ENCODE measurements at regions not wholly inside any gene's neighbourhood (a gene's known extent, or its start where the extent isn't known, plus 50 kb on each side); places are given as distances from the start of the nearest gene placed in this dataset.

DNA sequence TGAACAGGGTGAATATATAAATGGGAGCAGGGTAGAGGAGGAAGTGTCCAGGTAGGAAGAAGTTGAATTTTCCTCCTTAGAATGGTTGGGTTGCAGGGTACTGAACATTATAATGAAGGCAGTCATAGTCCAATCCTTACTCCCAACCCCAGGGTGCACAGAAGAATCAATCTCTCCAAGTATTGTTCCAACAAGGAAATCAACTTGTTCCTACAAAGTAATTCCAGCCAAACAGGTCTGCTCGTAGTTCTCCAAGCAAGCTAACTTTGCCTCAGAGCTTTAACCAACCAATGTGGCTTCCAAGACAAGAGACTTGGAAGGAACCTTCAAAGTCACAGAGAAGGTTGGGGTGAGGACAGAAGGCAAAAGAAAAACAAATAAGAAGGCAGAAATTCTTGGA, 527.2 kb downstream of the MED13L start:
- WGBS (ENCODE audit: low lambda C conversion rate), result 65% methylated on average over 1 of the region's 1 CpG
- Histone ChIP-seq H3K9me2 (no peaks in the 10 kb centered on the region), H3K9me3 (no peaks in the 10 kb centered on the region), H4K20me1 (ENCODE audit: insufficient read depth) (no peaks in the 10 kb centered on the region), H3K9ac (no peak overlapping the region), H3F3A (replicated peaks; ENCODE audit: insufficient read depth) (peaks cover 6% of the 10 kb centered on the region), H3K36me3 (replicated peaks in 1 of 2; ENCODE audit: control insufficient read depth in 1 of 2, insufficient read depth in 2 of 2, low read length in 1 of 2) (no peaks in the 10 kb centered on the region), H3K27ac (ENCODE audit: low read depth in 2 of 2, low read length in 1 of 2) (no peak overlapping the region), H3K27me3 (ENCODE audit: insufficient read depth) (no peaks in the 10 kb centered on the region; the same call in 1 of the 2 replicates), H3K4me1 (ENCODE audit: control insufficient read depth in 1 of 2, insufficient read depth in 2 of 2, low read depth in 1 of 2, low read length in 1 of 2) (peaks cover 0 to 8% of the 10 kb centered on the region in 2 experiments; a peak in 1 of 4 replicates), H2AFZ (ENCODE audit: low read depth) (no peak overlapping the region), H3K4me3 (ENCODE audit: low read depth in 2 of 2, low read length in 1 of 2) (no peak overlapping the region), H3K4me2 (no peak overlapping the region), H3K79me2 (ENCODE audit: insufficient read depth) (no peaks in the 10 kb centered on the region)
- no peak for DNase-seq
- TF ChIP-seq TCF12 (IDR thresholded peaks at IDR 0.05), result no peak
- TF ChIP-seq NRF1 (IDR thresholded peaks at IDR 0.05; ENCODE audit: low read depth, low read length), result no peak
- no peak for TF ChIP-seq GABPA (IDR thresholded peaks at IDR 0.05; ENCODE audit: low read depth)
- no peak for TF ChIP-seq YY1 (IDR thresholded peaks at IDR 0.05; ENCODE audit: low read depth)
- TF ChIP-seq FOXJ3 (CRISPR knock-in tag; IDR thresholded peaks at IDR 0.05), result no peak
- TF ChIP-seq CHD2 (IDR thresholded peaks at IDR 0.05; ENCODE audit: low read length, partially characterized antibody), result no peak
- ChIA-PET POLR2A (no interaction called here), CTCF (interaction anchor here (1.3 to 10.3 kb wide), 2 partner anchors 1080 to 1084 kb away, joined by 4 to 119 read pairs; no protein-coding TSS in a partner anchor)

DNA sequence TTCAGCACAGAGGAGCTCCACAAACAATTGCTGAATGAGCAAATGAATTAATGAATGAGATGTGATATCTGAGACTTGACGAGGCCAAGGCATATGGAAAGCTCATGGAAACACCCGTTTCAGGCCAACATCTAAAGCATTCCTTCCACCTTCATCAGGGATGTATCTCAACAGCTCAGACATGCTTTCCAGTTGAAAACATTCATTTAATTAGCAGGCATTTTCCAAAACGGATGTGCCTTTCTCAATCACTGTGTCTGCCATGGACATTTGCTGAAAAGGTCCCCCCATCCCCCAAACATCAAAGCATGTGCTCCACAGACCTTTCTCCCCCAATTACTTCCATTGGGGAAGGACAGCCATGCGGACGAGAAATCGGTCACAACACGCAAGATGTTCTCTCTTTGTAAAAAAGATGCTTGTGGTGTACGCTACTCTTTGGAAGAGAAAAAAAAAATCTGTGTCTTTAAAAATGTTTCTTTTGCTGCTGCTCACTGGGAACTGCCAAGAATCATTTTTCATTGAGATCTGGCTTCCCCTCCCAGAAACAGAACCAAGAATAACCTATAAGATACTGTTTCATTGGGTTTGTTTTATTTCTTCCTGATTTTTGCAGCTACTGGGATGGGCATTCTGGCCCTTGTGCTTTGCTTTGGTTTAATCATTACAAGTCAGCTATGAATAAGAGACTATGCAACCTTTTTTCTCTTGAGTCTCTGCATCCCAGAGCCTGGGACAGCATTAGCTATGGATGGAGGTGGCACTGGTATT, 528.2 kb downstream of the MED13L start:
- Histone ChIP-seq H3K27ac (ENCODE audit: low read depth in 2 of 2, low read length in 1 of 2) (no peak overlapping the region), H3K9me3 (no peaks in the 10 kb centered on the region), H3K36me3 (replicated peaks in 1 of 2; ENCODE audit: control insufficient read depth in 1 of 2, insufficient read depth in 2 of 2, low read length in 1 of 2) (no peaks in the 10 kb centered on the region), H3K4me3 (ENCODE audit: low read depth in 2 of 2, low read length in 1 of 2) (no peak overlapping the region), H3K9me2 (no peaks in the 10 kb centered on the region), H3F3A (replicated peaks; ENCODE audit: insufficient read depth) (peaks cover 6% of the 10 kb centered on the region), H3K4me1 (ENCODE audit: control insufficient read depth in 1 of 2, insufficient read depth in 2 of 2, low read depth in 1 of 2, low read length in 1 of 2) (peaks cover 0 to 8% of the 10 kb centered on the region in 2 experiments; a peak in 1 of 4 replicates), H3K79me2 (ENCODE audit: insufficient read depth) (no peaks in the 10 kb centered on the region), H2AFZ (ENCODE audit: low read depth) (no peak overlapping the region), H3K27me3 (ENCODE audit: insufficient read depth) (no peaks in the 10 kb centered on the region), H3K4me2 (no peak overlapping the region), H4K20me1 (ENCODE audit: insufficient read depth) (no peaks in the 10 kb centered on the region), H3K9ac (no peak overlapping the region)
- DNase-seq, result no peak
- POLR2A ChIA-PET, result interaction anchor here (1.5 kb wide), 1 partner anchor 1065 kb away, joined by 6 read pairs; no protein-coding TSS in a partner anchor
- TF ChIP-seq, protein P1, sequence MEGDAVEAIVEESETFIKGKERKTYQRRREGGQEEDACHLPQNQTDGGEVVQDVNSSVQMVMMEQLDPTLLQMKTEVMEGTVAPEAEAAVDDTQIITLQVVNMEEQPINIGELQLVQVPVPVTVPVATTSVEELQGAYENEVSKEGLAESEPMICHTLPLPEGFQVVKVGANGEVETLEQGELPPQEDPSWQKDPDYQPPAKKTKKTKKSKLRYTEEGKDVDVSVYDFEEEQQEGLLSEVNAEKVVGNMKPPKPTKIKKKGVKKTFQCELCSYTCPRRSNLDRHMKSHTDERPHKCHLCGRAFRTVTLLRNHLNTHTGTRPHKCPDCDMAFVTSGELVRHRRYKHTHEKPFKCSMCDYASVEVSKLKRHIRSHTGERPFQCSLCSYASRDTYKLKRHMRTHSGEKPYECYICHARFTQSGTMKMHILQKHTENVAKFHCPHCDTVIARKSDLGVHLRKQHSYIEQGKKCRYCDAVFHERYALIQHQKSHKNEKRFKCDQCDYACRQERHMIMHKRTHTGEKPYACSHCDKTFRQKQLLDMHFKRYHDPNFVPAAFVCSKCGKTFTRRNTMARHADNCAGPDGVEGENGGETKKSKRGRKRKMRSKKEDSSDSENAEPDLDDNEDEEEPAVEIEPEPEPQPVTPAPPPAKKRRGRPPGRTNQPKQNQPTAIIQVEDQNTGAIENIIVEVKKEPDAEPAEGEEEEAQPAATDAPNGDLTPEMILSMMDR (IDR thresholded peaks at IDR 0.05), result no peak
- TF ChIP-seq YY1 (IDR thresholded peaks at IDR 0.05; ENCODE audit: low read depth) (no peak), SMC3 (IDR thresholded peaks at IDR 0.05; ENCODE audit: low read depth, low read length) (no peak), EP300 (IDR thresholded peaks at IDR 0.05; ENCODE audit: borderline replicate concordance in 1 of 2, low read depth in 1 of 2, low read length in 1 of 2) (no peak), RXRA (IDR thresholded peaks at IDR 0.05; ENCODE audit: borderline replicate concordance, low read depth) (no peak), GATA2 (CRISPR knock-in tag; IDR thresholded peaks at IDR 0.05) (no peak), FOSL2 (IDR thresholded peaks at IDR 0.05; ENCODE audit: borderline replicate concordance, low read depth) (no peak), RAD21 (IDR thresholded peaks at IDR 0.05; ENCODE audit: low read length) (no peak), RFX5 (IDR thresholded peaks at IDR 0.05; ENCODE audit: low read length) (no peak), GABPA (IDR thresholded peaks at IDR 0.05; ENCODE audit: low read depth) (no peak), RCOR1 (IDR thresholded peaks at IDR 0.05; ENCODE audit: low read length) (no peak)
- TF ChIP-seq, protein P2, sequence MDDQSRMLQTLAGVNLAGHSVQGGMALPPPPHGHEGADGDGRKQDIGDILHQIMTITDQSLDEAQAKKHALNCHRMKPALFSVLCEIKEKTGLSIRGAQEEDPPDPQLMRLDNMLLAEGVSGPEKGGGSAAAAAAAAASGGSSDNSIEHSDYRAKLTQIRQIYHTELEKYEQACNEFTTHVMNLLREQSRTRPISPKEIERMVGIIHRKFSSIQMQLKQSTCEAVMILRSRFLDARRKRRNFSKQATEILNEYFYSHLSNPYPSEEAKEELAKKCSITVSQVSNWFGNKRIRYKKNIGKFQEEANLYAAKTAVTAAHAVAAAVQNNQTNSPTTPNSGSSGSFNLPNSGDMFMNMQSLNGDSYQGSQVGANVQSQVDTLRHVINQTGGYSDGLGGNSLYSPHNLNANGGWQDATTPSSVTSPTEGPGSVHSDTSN (IDR thresholded peaks at IDR 0.05), result no peak
- CTCF ChIA-PET, result interaction anchor here (0.9 to 10.3 kb wide), 5 partner anchors 293 to 1087 kb away, joined by 3 to 119 read pairs (median 4); no protein-coding TSS in a partner anchor
- 70% methylated on average over 8 of the region's 8 CpGs for WGBS (ENCODE audit: low lambda C conversion rate)

All from SK-N-SH (cell line).